H9 (cell line): ENCODE measurements at regions not wholly inside any gene's neighbourhood (a gene's known extent, or its start where the extent isn't known, plus 50 kb on each side); places are given as distances from the start of the nearest gene placed in this dataset.

Experiments
- DNase-seq: peaks from one replicate; pipeline ENCODE4 v3.0.0-alpha.2; 2017
- H2AFZ ChIP-seq: one replicate; pipeline ENCODE4 v1.6.1; 2013; ENCODE audit warnings: mild to moderate bottlenecking, low read length, control low read depth, moderate library complexity
- H2AK5ac ChIP-seq: 2 replicates; pipeline ENCODE4 v1.6.1; 2013; ENCODE audit warnings: low read length, control low read depth, mixed read lengths; ENCODE audit not compliant: insufficient read length
- H2BK120ac ChIP-seq: one replicate; pipeline ENCODE4 v1.6.1; 2013; ENCODE audit warnings: low read depth, mild to moderate bottlenecking, low read length, control low read depth, inconsistent platforms; ENCODE audit not compliant: poor library complexity, severe bottlenecking
- H2BK12ac ChIP-seq: 2 replicates; pipeline ENCODE4 v1.6.1; 2013; ENCODE audit warnings: low read length, control low read depth, mixed read lengths, low read depth; ENCODE audit not compliant: insufficient read length
- H2BK15ac ChIP-seq: 2 replicates; pipeline ENCODE4 v1.6.1; 2013; ENCODE audit warnings: low read depth, low read length, control low read depth
- H2BK20ac ChIP-seq: one replicate; pipeline ENCODE4 v1.6.1; 2013; ENCODE audit warnings: low read depth, mild to moderate bottlenecking, low read length, control low read depth, inconsistent platforms; ENCODE audit not compliant: poor library complexity, severe bottlenecking
- H2BK5ac ChIP-seq: 2 replicates; pipeline ENCODE4 v1.6.1; 2013; ENCODE audit warnings: low read length, control low read depth, mixed read lengths; ENCODE audit not compliant: insufficient read length
- H3K14ac ChIP-seq: 2 replicates; pipeline ENCODE4 v1.6.1; 2013; ENCODE audit warnings: low read length, control low read depth; ENCODE audit not compliant: insufficient read depth
- H3K18ac ChIP-seq: 2 replicates; pipeline ENCODE4 v1.6.1; 2013; ENCODE audit warnings: low read depth, mild to moderate bottlenecking, mixed read lengths, low read length, control low read depth; ENCODE audit not compliant: insufficient read length
- H3K23ac ChIP-seq: 2 replicates; pipeline ENCODE4 v1.6.1; 2013; ENCODE audit warnings: low read length, control low read depth, mixed read lengths, low read depth; ENCODE audit not compliant: insufficient read length
- H3K23me2 ChIP-seq: 2 replicates; pipeline ENCODE4 v1.6.1; 2013; ENCODE audit warnings: low read depth, mild to moderate bottlenecking, mixed read lengths, low read length, control low read depth; ENCODE audit not compliant: insufficient read length, poor library complexity, severe bottlenecking
- H3K27ac ChIP-seq: 2 replicates; pipeline ENCODE4 v1.5.1; 2013; ENCODE audit warnings: low read length, control low read depth, mixed read lengths, low read depth; ENCODE audit not compliant: insufficient read length
- H3K27me3 ChIP-seq: 2 replicates; pipeline ENCODE4 v1.6.1; 2013; ENCODE audit warnings: low read length, control low read depth, inconsistent platforms; ENCODE audit not compliant: insufficient read depth
- H3K4ac ChIP-seq: 2 replicates; pipeline ENCODE4 v1.6.1; 2013; ENCODE audit warnings: low read depth, mild to moderate bottlenecking, control low read depth, inconsistent platforms, low read length, moderate library complexity
- H3K4me1 ChIP-seq: 2 replicates; pipeline ENCODE4 v1.6.1; 2013; ENCODE audit warnings: low read length, control low read depth, inconsistent platforms; ENCODE audit not compliant: insufficient read depth
- H3K4me2 ChIP-seq: 2 replicates; pipeline ENCODE4 v1.6.1; 2013; ENCODE audit warnings: low read length, control low read depth, mixed read lengths; ENCODE audit not compliant: insufficient read length, insufficient read depth
- H3K56ac ChIP-seq: 2 replicates; pipeline ENCODE4 v1.6.1; 2013; ENCODE audit warnings: low read depth, mild to moderate bottlenecking, mixed read lengths, low read length, control low read depth; ENCODE audit not compliant: insufficient read length
- H3K79me1 ChIP-seq: 2 replicates; pipeline ENCODE4 v1.6.1; 2013; ENCODE audit warnings: low read depth, mild to moderate bottlenecking, moderate library complexity, low read length, control low read depth, inconsistent platforms; ENCODE audit not compliant: insufficient read depth, poor library complexity, severe bottlenecking
- H3K79me2 ChIP-seq: 2 replicates; pipeline ENCODE4 v1.6.1; 2013; ENCODE audit warnings: low read length, control low read depth, inconsistent platforms; ENCODE audit not compliant: insufficient read depth
- H3K9ac ChIP-seq: 2 replicates; pipeline ENCODE4 v1.6.1; 2013; ENCODE audit warnings: low read length, control low read depth, mixed read lengths; ENCODE audit not compliant: insufficient read length; ENCODE audit errors: extremely low read depth
- H3K9me3 ChIP-seq: one replicate; pipeline ENCODE4 v1.6.1; 2013; ENCODE audit warnings: low read depth, low read length, inconsistent platforms; ENCODE audit not compliant: control insufficient read depth
- H3T11ph ChIP-seq: one replicate; pipeline ENCODE4 v1.6.1; 2013; ENCODE audit warnings: mild to moderate bottlenecking, low read length, control low read depth, inconsistent platforms
- H4K20me1 ChIP-seq: one replicate; pipeline ENCODE4 v1.6.1; 2013; ENCODE audit not compliant: control insufficient read depth, insufficient read length, insufficient read depth
- H4K5ac ChIP-seq: 2 replicates; pipeline ENCODE4 v1.6.1; 2013; ENCODE audit warnings: low read depth, mild to moderate bottlenecking, mixed read lengths, low read length, control low read depth; ENCODE audit not compliant: insufficient read length
- H4K8ac ChIP-seq: replicated peaks from 2 replicates; pipeline ENCODE4 v1.6.1; 2013; ENCODE audit warnings: low read length, control low read depth, mixed read lengths, low read depth; ENCODE audit not compliant: insufficient read length
- H4K91ac ChIP-seq: 2 replicates; pipeline ENCODE4 v1.6.1; 2013; ENCODE audit warnings: low read depth, mild to moderate bottlenecking, moderate library complexity, mixed read lengths, low read length, control low read depth; ENCODE audit not compliant: insufficient read length
- H3K27ac Mint-ChIP-seq, 3 experiments: 2 replicates in 2 of 3; 3 replicates in 1 of 3; pipeline ENCODE4 v1.8.0; 2020 to 2021; ENCODE audit warnings: mixed read lengths in 3 of 3, mild to moderate bottlenecking in 1 of 3, moderate library complexity in 1 of 3
- H3K27me3 Mint-ChIP-seq: 2 replicates; pipeline ENCODE4 v1.8.0; 2021; ENCODE audit warnings: low read depth, mild to moderate bottlenecking, moderate library complexity, mixed read lengths
- H3K36me3 Mint-ChIP-seq, 3 experiments: 2 replicates in 2 of 3; 3 replicates in 1 of 3; pipeline ENCODE4 v1.8.0; 2020 to 2021; ENCODE audit warnings: low read depth in 3 of 3, mixed read lengths in 3 of 3; ENCODE audit not compliant: insufficient read depth in 1 of 3
- H3K4me1 Mint-ChIP-seq, 2 experiments: 2 replicates each; pipeline ENCODE4 v1.8.0; 2020; ENCODE audit warnings: mixed read lengths in 2 of 2
- H3K4me3 Mint-ChIP-seq, 2 experiments: 2 replicates in 1 of 2; 3 replicates in 1 of 2; pipeline ENCODE4 v1.8.0; 2020 to 2021; ENCODE audit warnings: mild to moderate bottlenecking in 2 of 2, mixed read lengths in 2 of 2, moderate library complexity in 1 of 2
- H3K9me3 Mint-ChIP-seq, 2 experiments: 2 replicates in 1 of 2; 3 replicates in 1 of 2; pipeline ENCODE4 v1.8.0; 2020; ENCODE audit warnings: mild to moderate bottlenecking in 2 of 2, mixed read lengths in 2 of 2, moderate library complexity in 1 of 2
- CTCF ChIP-seq: fragments of 200-600 bp; sonication (generic); conservative IDR thresholded peaks from 3 replicates; pipeline ENCODE4 v1.8.0; 2021; ENCODE audit warnings: antibody characterized with exemption, mild to moderate bottlenecking
- WGBS: extraction: QIAGEN DNeasy Blood & Tissue Kit; methylation state at CpG from one replicate; pipeline ENCODE4 v1.1.7; 2013; ENCODE audit warnings: missing lambda C conversion rate, low lambda C conversion rate, mixed read lengths; ENCODE audit not compliant: insufficient read length; ENCODE audit errors: extremely low coverage; 5-methylcytosine and 5-hydroxymethylcytosine counted together

DNA sequence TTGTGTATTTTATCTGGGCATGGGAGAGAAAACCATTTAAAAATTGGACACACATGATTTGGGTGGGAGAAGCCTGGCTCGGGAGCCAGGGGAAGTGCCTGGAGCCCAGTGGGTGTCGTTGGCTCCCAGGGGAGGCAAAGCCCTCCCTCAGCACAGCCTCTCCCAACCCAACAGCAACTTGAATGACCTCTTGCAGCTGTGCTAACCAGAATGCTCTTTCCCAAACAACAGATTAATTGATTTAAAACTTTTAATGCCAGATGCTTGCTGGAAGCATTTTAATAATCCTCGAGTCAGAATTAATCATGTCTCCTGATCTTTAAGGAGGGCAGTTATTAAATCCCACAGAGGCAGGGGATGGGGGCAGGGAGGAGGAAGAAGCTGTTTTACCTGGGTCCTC lies 401.6 kb downstream of the BUD13 start:
- Histone ChIP-seq H3K27ac (no peak overlapping the region), H4K5ac (no peak overlapping the region), H3K23me2 (no peaks in the 10 kb centered on the region), H3K27me3 (no peaks in the 10 kb centered on the region), H4K91ac (no peak overlapping the region), H3K4ac (no peak overlapping the region), H4K20me1 (no peaks in the 10 kb centered on the region), H2BK15ac (no peak overlapping the region), H3K4me2 (no peak overlapping the region), H2AK5ac (no peak overlapping the region), H3K23ac (no peak overlapping the region), H3K9me3 (no peaks in the 10 kb centered on the region), H3K56ac (no peak overlapping the region), H2AFZ (no peak overlapping the region), H2BK20ac (no peak overlapping the region), H3T11ph (no peak overlapping the region), H3K9ac (no peak overlapping the region), H2BK12ac (no peak overlapping the region), H3K79me2 (no peaks in the 10 kb centered on the region), H4K8ac (no peak overlapping the region), H3K79me1 (no peaks in the 10 kb centered on the region), H2BK120ac (no peak overlapping the region), H3K4me1 (peaks cover 4% of the 10 kb centered on the region; the same call in 1 of the 2 replicates), H3K18ac (no peak overlapping the region), H3K14ac (no peak overlapping the region), H2BK5ac (no peak overlapping the region)
- peaks cover 3 to 9% of the 10 kb centered on the region in 2 experiments for H3K9me3 Mint-ChIP-seq
- 0 out of 7 replicates have a peak overlapping the region, but pooled peaks of 1 of the 3 experiments have one; percentile 27 for H3K27ac Mint-ChIP-seq
- no peak for TF ChIP-seq CTCF
- H3K27me3 Mint-ChIP-seq = no peaks in the 10 kb centered on the region; the same call in 1 of the 2 replicates
- peaks cover 2 to 8% (median 6%) of the 10 kb centered on the region in 3 experiments; a peak in 3 of 7 replicates for H3K36me3 Mint-ChIP-seq
- no peak overlapping the region for H3K4me3 Mint-ChIP-seq
- peaks cover 15 to 35% of the 10 kb centered on the region in 2 experiments for H3K4me1 Mint-ChIP-seq
- DNase-seq = no peak
- WGBS = no CpG with 5 or more reads among the region's 3 CpGs
